Tongue (tissue), 1 donor: ENCODE measurements at regions not wholly inside any gene's neighbourhood (a gene's known extent, or its start where the extent isn't known, plus 50 kb on each side); places are given as distances from the start of the nearest gene placed in this dataset.

Experiments
- DNase-seq: peaks from one replicate; pipeline ENCODE4 v3.0.0-alpha.2; 2015

GRCh38 chr9:134967547-134967930, 49.8 kb upstream of the FCN1 start:
- peak; percentile 44 for DNase-seq

DNA sequence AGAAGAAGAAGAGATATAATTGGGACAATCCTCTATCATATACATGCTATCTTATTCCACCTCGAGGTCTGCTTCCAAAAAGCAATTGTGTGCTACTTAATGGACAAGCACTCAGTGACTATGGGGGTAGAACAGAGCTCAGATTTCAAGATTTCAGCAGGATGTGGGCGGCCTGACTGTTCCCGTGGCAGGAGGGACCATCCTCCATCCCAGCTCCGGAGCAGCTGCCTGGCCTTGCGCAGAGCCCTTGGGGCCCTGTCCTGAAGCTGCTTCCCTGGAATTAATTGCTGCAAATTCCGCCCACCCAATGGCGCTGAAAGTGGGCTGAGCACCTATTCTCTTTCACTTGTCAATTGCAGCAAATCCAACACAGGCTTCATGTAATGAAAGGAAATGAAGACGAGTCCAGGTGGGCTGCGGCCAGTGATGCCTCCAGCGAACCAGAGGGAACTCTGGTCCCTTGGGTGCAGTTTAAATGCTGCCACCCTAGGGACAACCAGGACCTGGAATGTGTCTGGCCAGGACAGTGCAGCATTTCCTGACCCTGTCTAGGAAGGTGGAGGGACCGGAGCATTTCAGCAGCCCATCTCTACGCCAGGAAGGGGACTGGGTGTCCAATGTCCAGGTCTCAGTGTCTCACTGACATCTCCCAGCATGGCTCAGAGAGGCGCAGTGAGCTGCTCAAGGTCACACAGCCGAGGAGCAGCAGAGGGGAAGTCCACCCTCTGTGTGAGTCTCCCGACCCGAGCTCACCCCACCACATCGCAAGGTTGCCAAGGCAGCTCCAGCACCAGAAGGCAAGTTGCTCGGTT, 50.5 kb upstream of the FCN1 start:
- DNase-seq = peak; percentile 76

- DNase-seq = no peak
Observed at GRCh38 chr9:134968823-134969090, 51.0 kb upstream of the FCN1 start.

DNA sequence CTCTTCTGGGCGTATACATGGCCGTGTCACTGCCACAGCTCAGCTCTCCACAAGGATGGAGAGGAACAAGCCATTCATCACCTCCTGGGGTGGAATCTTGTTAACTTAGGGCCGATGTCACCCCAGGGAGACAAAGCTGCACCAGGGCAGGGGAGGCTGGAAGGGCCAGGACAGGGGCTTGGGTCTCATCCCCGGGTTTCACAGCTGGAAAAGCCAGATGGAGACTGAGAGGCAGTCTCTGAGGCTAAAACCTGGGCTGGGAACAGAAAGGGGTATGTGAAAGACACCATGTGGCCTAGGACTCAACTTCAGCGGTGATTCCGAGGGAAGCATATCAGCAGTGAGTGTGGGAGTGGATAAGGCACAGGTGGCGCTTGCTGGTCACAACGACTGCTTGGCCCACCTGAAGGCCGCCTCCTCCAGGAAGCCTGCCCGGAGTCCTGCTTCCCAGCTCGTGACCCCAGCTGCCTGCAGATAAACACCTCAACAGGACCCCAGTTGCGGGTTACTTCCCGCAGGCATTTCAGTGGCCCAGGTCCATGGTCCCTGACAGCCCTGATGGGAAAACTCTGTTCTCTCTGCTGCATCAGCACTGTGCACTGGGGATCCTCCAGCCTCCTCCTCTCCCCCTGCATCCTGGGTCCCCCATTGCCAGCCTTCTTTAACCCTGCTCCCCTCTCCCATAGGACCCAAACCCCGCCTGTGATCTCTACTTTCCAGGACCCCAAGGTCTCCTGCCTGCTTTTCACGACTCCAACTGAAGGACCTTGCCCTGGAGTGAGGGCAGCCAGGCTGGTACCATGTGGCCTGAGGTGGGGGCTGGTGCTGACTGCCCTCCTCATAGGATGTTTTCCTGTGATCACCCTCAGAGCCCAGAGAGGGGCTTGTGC, 51.7 kb upstream of the FCN1 start:
- DNase-seq = no peak

DNA sequence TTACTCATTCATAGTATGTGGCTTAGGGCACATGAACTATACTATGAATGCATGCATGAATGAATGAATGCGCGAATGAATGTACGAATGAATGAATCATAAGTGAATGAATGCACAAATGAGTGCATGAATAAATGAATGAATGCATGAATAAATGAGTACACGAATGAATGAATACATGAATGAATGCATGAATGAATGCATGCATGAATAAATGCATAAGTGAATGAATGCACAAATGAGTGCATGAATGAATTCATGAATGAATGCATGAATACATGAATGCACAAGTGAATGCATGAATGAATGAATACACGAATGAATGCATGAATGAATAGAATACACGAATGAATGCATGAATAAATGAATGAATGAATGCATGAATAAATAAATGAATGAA, 52.5 kb upstream of the FCN1 start:
- DNase-seq = no peak

DNA sequence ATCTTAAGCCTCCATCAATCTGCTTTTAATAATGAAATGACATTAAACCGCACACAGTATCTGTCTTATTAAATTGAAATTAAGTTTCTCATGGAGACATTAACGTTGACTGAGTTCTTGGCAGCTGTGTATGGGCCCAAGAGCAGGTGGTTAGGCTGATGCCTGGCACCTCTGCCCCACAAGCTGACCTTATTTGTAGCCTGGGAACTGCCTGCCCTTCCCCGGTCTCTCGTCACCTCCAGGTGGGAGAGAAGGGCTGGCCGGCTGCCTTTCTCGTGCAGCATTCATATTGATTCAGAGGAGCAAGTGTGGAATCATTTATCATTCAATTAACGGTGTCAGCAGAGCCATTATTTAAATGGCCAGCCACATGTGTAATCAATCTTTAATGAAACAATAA, 53.0 kb upstream of the FCN1 start:
- no peak for DNase-seq

DNA sequence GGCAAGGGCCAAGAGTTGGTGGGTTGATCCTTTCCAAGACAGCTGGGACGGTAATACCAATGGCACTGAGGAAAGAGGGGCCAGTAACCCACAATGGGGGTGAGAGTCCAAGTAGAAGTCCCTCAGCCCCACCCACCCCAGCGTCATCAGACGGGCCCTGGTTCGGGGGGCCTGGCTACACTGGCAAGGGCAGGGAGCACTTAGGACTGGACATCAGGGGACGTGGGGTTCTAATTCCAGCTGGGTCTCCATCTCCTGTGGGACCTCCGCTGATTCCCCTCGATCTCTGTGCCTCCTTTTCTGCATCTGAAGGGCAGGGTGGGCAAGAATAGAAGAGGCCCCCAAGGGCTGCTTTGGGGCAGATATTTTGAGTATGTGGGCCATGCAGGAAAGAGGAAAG, 53.5 kb upstream of the FCN1 start:
- no peak for DNase-seq

DNA sequence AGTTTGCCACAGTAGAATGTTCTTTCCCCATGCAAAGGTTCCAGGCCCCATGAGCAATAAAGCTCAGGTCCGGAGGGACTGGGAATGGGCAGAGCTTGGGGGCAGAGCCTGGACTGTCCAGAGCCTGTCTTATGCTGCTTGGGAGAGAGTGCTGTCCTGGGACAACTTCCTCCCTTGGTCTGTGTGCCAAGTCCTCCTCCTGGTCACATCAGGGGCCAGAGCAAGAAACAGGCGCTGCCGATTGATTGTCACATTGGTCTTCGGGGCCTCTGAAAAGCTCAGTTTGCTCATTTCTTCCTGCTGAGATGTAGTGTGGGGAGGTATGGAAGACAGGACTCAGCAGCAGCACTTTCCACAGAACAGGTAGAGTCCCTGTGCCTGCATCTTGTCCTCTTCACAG, 54.0 kb upstream of the FCN1 start:
- no peak for DNase-seq

GRCh38 chr9:134972140-134972539, 54.4 kb upstream of the FCN1 start:
- no peak for DNase-seq

DNA sequence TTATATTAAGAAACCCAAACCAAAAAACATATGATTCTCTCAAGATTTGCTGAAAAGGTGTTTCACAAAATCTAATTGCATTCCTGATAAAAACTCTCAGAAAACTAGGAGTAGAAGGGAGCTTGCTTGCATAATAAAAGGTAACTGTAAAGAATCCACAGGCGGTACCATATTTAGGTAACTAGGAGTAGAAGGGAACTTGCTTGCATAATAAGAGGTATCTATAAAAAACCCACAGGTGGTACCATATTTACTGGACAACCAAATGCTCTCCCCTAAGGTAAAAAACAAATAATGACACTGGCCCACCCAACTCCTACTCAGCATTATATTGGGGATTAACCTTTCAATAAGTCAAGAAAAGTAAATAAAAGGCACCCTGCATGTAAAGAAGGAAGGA, 57.5 kb upstream of the FCN1 start:
- DNase-seq = no peak

DNA sequence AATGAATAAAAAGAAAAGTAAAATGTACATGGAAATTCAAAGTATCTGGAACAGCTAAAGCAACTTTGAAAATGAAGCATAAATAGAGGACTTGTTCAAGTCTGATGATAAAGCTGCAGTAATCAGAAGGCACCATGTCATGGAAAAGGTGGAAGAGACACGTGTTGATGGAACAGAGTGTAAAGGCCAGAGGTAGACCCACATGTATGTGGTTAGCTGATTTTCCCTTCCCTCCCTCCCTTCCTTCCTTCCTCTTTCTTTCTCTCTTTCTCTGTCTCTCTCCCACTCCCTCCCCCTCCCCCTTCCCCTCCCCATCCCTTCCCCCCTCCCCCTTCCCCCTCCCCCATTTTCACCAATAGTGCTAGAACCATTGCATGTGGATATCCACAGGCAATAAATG, 58.7 kb upstream of the FCN1 start:
- DNase-seq = no peak

DNA sequence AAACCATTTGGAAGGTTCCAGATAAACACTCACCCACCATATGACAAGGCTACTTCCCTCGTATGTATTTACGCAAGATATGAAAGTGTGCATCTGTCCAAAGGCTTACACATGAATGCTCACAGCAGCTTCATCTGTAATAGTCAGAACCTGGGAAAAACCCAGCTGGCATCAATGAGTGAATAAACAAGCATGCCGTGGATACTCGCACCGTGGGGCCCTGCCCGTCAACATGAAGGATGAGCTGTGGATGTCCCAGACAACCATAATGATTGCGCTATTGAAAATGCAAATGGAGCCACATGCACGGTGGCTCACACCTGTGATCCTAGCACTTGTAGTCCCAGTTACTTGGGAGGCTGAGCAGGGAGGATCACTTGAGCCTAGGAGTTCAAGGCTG, 60.6 kb upstream of the FCN1 start:
- no peak for DNase-seq

GRCh38 chr9:134980516-134980915, 62.8 kb upstream of the FCN1 start:
- DNase-seq = no peak

DNA sequence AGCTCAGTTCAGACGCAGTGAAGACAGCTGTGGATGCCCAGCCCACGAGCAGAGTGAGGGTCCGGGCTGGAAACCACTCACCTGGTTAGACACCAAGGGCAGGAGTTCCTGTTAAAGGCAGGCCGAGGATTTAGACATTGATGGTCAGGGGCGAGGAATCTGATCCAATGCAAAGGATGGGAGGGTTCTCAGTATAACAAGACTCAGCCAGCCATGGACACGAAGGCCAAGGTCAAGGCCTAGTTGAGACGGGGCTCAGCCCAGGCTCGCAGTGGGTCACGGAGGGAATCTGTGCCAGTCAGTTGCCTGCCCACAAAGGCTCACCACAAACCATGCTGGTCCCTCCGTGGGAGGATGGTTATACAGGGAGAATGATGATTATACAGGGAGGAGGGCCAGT, 63.3 kb upstream of the FCN1 start:
- DNase-seq = no peak

- no peak for DNase-seq
Observed at GRCh38 chr9:134981829-134982228, 64.1 kb upstream of the FCN1 start.

DNA sequence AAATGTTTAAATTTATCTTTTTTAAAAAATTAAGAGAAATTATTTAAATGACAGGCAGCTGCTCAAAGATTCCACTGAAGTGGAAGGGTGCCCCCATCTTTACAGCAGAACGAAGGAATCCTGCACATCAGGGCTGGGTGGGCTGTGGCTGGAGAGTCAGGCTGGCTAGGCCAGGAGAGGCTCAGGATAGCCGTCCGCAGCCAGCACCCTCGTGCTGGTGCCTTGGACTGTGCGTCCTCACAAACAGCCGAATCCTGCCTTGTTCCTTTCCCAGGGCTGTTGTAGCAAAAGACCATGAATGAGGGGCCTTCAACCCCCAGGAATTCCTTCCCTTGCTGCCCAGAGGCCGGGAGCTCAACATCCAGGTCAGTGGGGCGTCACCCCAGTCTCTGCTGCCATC, 64.6 kb upstream of the FCN1 start:
- DNase-seq = no peak

DNA sequence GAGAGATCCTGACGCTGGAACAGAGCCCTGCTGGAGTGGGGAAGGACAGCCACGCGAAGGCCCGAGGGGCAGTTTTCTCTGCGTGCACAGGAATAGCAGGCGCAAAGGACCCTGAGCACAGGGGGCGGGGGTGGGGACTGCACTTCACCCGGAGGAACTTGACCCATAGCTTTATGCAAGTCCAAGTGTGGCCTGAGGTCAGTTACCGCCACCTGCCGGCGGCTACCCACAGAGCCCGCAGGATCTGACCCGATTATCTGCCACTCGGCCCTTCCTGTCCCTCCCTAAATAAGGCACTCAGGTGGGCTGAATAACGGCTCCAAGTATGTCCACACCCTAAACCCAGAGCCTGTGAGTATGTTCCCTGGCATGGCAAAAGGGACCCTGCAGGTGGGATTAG, 65.4 kb upstream of the FCN1 start:
- no peak for DNase-seq

DNA sequence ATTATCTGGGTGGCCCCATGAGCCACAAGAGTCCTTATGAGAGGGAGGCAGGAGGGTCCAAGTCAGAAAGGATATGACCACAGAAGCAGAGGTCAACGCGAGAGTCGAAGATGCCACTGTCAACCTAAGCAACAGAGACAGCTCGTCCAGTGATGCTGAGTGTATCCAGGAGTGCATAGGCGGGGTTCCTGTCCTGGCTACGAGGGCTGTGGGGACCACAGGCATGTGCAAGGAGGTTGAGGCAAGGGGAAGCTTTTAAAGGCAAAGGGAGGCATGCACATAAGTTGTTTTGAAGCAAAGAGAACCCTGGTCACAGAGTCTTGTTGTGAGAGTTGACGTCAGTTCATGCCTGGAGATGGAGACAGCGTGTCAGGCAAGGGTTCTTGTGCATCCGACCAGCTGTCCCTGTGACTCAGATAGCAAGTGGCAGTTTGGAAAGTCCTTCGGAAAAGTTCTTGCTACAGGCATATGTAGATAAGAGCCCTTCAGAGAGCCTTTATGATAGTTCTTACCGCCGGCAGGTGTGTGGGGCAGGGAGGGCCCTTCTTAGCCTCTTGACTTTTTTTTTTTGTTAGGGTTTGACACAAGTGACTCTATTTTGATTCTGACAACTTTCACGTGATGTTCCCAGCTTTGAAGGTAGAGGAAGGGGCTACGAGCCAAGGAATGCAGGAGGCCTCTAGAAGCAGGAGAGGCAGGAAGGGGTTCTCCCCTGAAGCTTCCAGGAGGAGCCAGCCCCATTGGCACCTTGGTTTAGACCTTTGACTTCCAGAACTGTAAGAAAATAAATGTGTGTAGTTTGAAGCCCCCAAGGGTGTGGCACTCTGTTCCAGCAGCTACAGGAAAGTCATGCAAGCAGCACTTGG, 66.0 kb upstream of the FCN1 start:
- DNase-seq = peak; percentile 33

DNA sequence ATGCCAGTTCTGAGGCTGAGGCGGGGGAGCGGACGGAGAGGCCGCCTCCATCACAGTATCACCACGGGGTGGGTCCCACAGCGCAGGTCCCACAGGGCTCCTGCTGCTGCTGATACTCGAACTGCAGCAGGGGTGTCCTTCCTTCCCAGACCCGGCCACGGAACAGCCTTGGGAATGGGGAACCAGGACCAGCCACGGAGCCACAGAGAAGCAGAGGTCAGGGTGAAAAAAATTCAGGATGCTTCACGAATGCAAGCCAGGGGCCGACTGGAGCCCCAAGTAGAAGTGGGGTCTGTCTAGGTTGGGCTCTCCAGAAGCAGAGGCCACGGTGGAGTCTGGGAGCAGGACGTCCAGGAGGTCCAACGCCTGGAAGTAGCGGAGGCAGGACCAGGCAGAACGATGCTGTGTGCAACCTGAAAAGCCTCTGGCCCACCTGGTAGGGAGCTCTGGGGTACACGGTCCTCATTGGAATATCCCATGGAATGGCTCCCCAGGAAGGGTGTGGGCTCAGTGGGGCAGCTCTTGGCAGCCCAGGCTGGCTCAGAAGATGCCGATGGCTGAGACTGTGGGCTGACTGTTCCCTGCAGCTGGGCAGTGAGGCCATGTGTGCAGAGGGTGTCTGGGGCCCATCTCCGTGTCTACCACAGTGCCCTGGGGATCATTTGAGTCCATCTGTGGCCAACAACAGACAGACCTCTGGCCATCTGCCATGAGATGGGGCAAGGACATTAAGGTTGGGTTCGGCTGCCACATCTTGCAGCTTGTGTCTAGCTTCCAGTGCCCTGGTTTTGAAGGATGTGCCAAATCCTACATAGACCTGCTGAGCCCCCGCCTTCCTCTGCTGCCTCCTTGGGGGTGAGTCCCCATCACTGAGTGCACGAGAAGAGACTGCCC, 66.9 kb upstream of the FCN1 start:
- DNase-seq = no peak

DNA sequence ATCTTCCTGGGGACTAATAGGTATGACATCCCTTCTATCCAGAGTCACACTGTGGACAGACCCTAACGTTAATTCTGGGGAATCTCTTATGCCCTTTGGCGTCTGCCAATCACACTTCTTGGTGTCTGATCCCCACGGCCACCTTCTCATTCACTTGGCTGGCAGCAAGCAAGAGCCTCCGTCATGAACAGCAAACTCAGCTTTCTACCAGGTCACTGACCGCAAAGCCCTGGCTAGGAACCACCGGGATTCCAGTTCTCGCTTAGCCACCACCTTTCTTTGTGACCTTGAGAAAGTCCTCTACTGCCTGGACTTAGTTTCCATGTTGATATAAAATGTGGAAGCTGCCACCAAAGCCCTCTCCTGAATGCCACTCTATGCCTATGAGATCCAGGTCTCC, 67.7 kb upstream of the FCN1 start:
- no peak for DNase-seq

DNA sequence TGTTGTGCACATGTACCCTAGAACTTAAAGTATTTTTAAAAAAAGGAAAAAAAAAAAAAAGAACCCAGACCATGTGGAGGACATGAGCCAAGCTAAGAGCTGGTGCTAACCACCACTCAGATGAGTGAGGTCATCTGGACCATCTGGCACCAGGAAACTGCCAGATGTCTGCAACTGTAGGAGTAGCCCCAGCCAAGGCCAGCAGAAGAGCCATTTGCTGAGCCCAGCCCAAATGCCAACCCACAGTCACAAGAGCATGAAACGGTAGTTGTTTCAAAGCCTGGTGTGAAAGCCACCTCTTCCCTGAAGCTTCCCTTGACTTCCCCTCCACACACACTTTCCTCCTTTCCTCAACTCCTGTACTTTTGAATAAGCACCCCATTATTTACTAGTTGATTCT, 69.2 kb upstream of the FCN1 start:
- DNase-seq = no peak

- DNase-seq = no peak
Observed at GRCh38 chr9:134987376-134987775, 69.7 kb upstream of the FCN1 start.
